Stimulated activated effector memory CD8-positive, alpha-beta T cell treated with anti-CD3 and anti-CD28 coated beads, Interleukin-12 subunit alpha, Interleukin-12 subunit beta, amount 100 ng/mL, for 72 hours (primary cell): ENCODE measurements at regions not wholly inside any gene's neighbourhood (a gene's known extent, or its start where the extent isn't known, plus 50 kb on each side); places are given as distances from the start of the nearest gene placed in this dataset.

Experiments
- ATAC-seq: fragments of 150-1000 bp; cut with Tn5 transposase; 2 replicates; pipeline ENCODE4 v1.10.0; 2021
- DNase-seq, 2 donors: peaks; one replicate each; pipeline ENCODE4 v3.0.0; 2021 to 2022; ENCODE audit warnings: low spot score in 2 of 2
- H3K27ac Mint-ChIP-seq: one replicate; pipeline ENCODE4 v1.8.0; 2022; ENCODE audit warnings: mild to moderate bottlenecking, mixed read lengths
- H3K36me3 Mint-ChIP-seq: one replicate; pipeline ENCODE4 v1.8.0; 2022; ENCODE audit warnings: mild to moderate bottlenecking, mixed read lengths
- H3K4me1 Mint-ChIP-seq: one replicate; pipeline ENCODE4 v1.8.0; 2022; ENCODE audit warnings: mixed read lengths
- H3K4me3 Mint-ChIP-seq: one replicate; pipeline ENCODE4 v1.8.0; 2022; ENCODE audit warnings: mild to moderate bottlenecking, mixed read lengths
- H3K9me3 Mint-ChIP-seq: one replicate; pipeline ENCODE4 v1.8.0; 2022; ENCODE audit warnings: mixed read lengths

GRCh38 chr17:55614061-55614460, 102.8 kb upstream of the SMIM36 start:
- Mint-ChIP-seq H3K4me1 (no peaks in the 10 kb centered on the region), H3K9me3 (no peaks in the 10 kb centered on the region), H3K27ac (no peak overlapping the region), H3K36me3 (no peaks in the 10 kb centered on the region), H3K4me3 (no peak overlapping the region)
- no peak for DNase-seq
- ATAC-seq: no peak

GRCh38 chr17:55612691-55613141, 101.5 kb upstream of the SMIM36 start:
- Mint-ChIP-seq H3K9me3 (no peaks in the 10 kb centered on the region), H3K4me1 (no peaks in the 10 kb centered on the region), H3K27ac (no peak overlapping the region), H3K36me3 (no peaks in the 10 kb centered on the region), H3K4me3 (no peak overlapping the region)
- ATAC-seq (no peak), DNase-seq (no peak)

- ATAC-seq (no peak), DNase-seq (no peak)
- H3K4me3 Mint-ChIP-seq: no peak overlapping the region
- no peak overlapping the region for H3K27ac Mint-ChIP-seq
- no peaks in the 10 kb centered on the region for H3K9me3 Mint-ChIP-seq
- H3K36me3 Mint-ChIP-seq: no peaks in the 10 kb centered on the region
- no peaks in the 10 kb centered on the region for H3K4me1 Mint-ChIP-seq
These were observed 96.6 kb upstream of the SMIM36 start for GRCh38 chr17:55607731-55608341.

- no peaks in the 10 kb centered on the region for H3K4me1 Mint-ChIP-seq
- H3K27ac Mint-ChIP-seq: no peak overlapping the region
- DNase-seq: no peak
- no peak overlapping the region for H3K4me3 Mint-ChIP-seq
- no peak for ATAC-seq
- no peaks in the 10 kb centered on the region for H3K36me3 Mint-ChIP-seq
- no peaks in the 10 kb centered on the region for H3K9me3 Mint-ChIP-seq
These were observed 95.2 kb upstream of the SMIM36 start for GRCh38 chr17:55606488-55606815.

- DNase-seq (no peak), ATAC-seq (no peak)
- Mint-ChIP-seq H3K4me1 (no peaks in the 10 kb centered on the region), H3K4me3 (no peak overlapping the region), H3K36me3 (no peaks in the 10 kb centered on the region), H3K27ac (no peak overlapping the region), H3K9me3 (no peaks in the 10 kb centered on the region)
These were observed 94.6 kb upstream of the SMIM36 start for GRCh38 chr17:55605705-55606487.

GRCh38 chr17:55601874-55602364, 90.7 kb upstream of the SMIM36 start:
- H3K4me1 Mint-ChIP-seq: no peaks in the 10 kb centered on the region
- H3K9me3 Mint-ChIP-seq: peaks cover 16% of the 10 kb centered on the region
- DNase-seq (no peak), ATAC-seq (no peak)
- H3K36me3 Mint-ChIP-seq: no peaks in the 10 kb centered on the region
- H3K27ac Mint-ChIP-seq: no peak overlapping the region
- no peak overlapping the region for H3K4me3 Mint-ChIP-seq

GRCh38 chr17:55598495-55598894, 87.2 kb upstream of the SMIM36 start:
- DNase-seq (no peak), ATAC-seq (no peak)
- Mint-ChIP-seq H3K4me3 (no peak overlapping the region), H3K4me1 (no peaks in the 10 kb centered on the region), H3K36me3 (no peaks in the 10 kb centered on the region), H3K9me3 (peaks cover 18% of the 10 kb centered on the region), H3K27ac (no peak overlapping the region)

- Mint-ChIP-seq H3K4me3 (no peak overlapping the region), H3K36me3 (no peaks in the 10 kb centered on the region), H3K4me1 (no peaks in the 10 kb centered on the region), H3K27ac (no peak overlapping the region), H3K9me3 (no peaks in the 10 kb centered on the region)
- ATAC-seq: no peak
- DNase-seq: no peak
These were observed 77.4 kb upstream of the SMIM36 start for GRCh38 chr17:55588446-55589242.

- Mint-ChIP-seq H3K4me3 (no peak overlapping the region), H3K9me3 (no peaks in the 10 kb centered on the region), H3K36me3 (no peaks in the 10 kb centered on the region), H3K27ac (no peak overlapping the region), H3K4me1 (no peaks in the 10 kb centered on the region)
- ATAC-seq (no peak), DNase-seq (no peak)
These were observed 76.4 kb upstream of the SMIM36 start for GRCh38 chr17:55587608-55588139.

GRCh38 chr17:55585629-55586028, 74.4 kb upstream of the SMIM36 start:
- H3K9me3 Mint-ChIP-seq: no peaks in the 10 kb centered on the region
- DNase-seq (no peak), ATAC-seq (no peak)
- H3K27ac Mint-ChIP-seq: no peak overlapping the region
- no peak overlapping the region for H3K4me3 Mint-ChIP-seq
- H3K36me3 Mint-ChIP-seq: no peaks in the 10 kb centered on the region
- H3K4me1 Mint-ChIP-seq: no peaks in the 10 kb centered on the region

GRCh38 chr17:55584861-55585260, 73.6 kb upstream of the SMIM36 start:
- H3K27ac Mint-ChIP-seq: no peak overlapping the region
- H3K4me1 Mint-ChIP-seq: no peaks in the 10 kb centered on the region
- DNase-seq (no peak), ATAC-seq (no peak)
- no peak overlapping the region for H3K4me3 Mint-ChIP-seq
- no peaks in the 10 kb centered on the region for H3K9me3 Mint-ChIP-seq
- H3K36me3 Mint-ChIP-seq: no peaks in the 10 kb centered on the region

- DNase-seq (no peak), ATAC-seq (no peak)
- Mint-ChIP-seq H3K4me1 (no peaks in the 10 kb centered on the region), H3K36me3 (no peaks in the 10 kb centered on the region), H3K4me3 (no peak overlapping the region), H3K9me3 (no peaks in the 10 kb centered on the region), H3K27ac (no peak overlapping the region)
These were observed 72.9 kb upstream of the SMIM36 start for GRCh38 chr17:55584055-55584685.

GRCh38 chr17:55582897-55583296, 71.6 kb upstream of the SMIM36 start:
- no peak for ATAC-seq
- no peaks in the 10 kb centered on the region for H3K36me3 Mint-ChIP-seq
- H3K4me3 Mint-ChIP-seq: no peak overlapping the region
- no peak for DNase-seq
- H3K27ac Mint-ChIP-seq: no peak overlapping the region
- H3K4me1 Mint-ChIP-seq: no peaks in the 10 kb centered on the region
- no peaks in the 10 kb centered on the region for H3K9me3 Mint-ChIP-seq

GRCh38 chr17:55580596-55581133, 69.4 kb upstream of the SMIM36 start:
- H3K4me3 Mint-ChIP-seq: no peak overlapping the region
- no peak overlapping the region for H3K27ac Mint-ChIP-seq
- no peak for DNase-seq
- peak; percentile 62 for ATAC-seq
- H3K36me3 Mint-ChIP-seq: no peaks in the 10 kb centered on the region
- H3K4me1 Mint-ChIP-seq: no peaks in the 10 kb centered on the region
- H3K9me3 Mint-ChIP-seq: no peaks in the 10 kb centered on the region

- Mint-ChIP-seq H3K4me3 (no peak overlapping the region), H3K27ac (no peak overlapping the region)
- ATAC-seq: peak; percentile 46
These were observed 66.4 kb upstream of the SMIM36 start for GRCh38 chr17:55577687-55578086.

More at GRCh38 chr17:55577687-55578086, 66.4 kb upstream of the SMIM36 start:
- H3K9me3 Mint-ChIP-seq: no peaks in the 10 kb centered on the region
- DNase-seq: no peak
- H3K36me3 Mint-ChIP-seq: no peaks in the 10 kb centered on the region
- no peaks in the 10 kb centered on the region for H3K4me1 Mint-ChIP-seq
